H1 (cell line): ENCODE measurements at regions not wholly inside any gene's neighbourhood (a gene's known extent, or its start where the extent isn't known, plus 50 kb on each side); places are given as distances from the start of the nearest gene placed in this dataset.
A peak's percentile ranks its signal among the peaks of the same experiment; 100 is the strongest.

Experiments
- CTCF ChIA-PET: fragments of 300-600 bp; sonication (Branson Sonifier 250); formaldehyde crosslinking; loops from one replicate; lab custom pipeline; 2021; ENCODE audit not compliant: partially characterized antibody; lab: Charles Lee
- POLR2A ChIA-PET: fragments of 300-600 bp; sonication (Branson Sonifier 250); formaldehyde crosslinking; loops from one replicate; lab custom pipeline; 2021; ENCODE audit warnings: inconsistent platforms; ENCODE audit not compliant: partially characterized antibody; lab: Charles Lee
- DNase-seq, 2 experiments: peaks; one replicate each; pipeline versions ENCODE4 v3.0.0 to v3.0.0-alpha.2; 2010 to 2022; ENCODE audit warnings: low spot score in 2 of 2, low read depth in 1 of 2, mixed read lengths in 1 of 2
- FAIRE-seq: peaks from 2 replicates; lab custom pipeline; 2011; peaks lifted over from hg19 to GRCh38; lab: Jason Lieb, UNC
- H2AFZ ChIP-seq: 2 replicates; pipeline ENCODE4 v1.8.1; 2012; ENCODE audit warnings: low read length, inconsistent platforms
- H2AK5ac ChIP-seq: 2 replicates; pipeline ENCODE4 v1.6.1; 2013; ENCODE audit warnings: low read depth, low read length
- H2BK120ac ChIP-seq: replicated peaks from 2 replicates; pipeline ENCODE3; 2013; ENCODE audit warnings: low read depth, low read length, inconsistent platforms
- H2BK12ac ChIP-seq: 2 replicates; pipeline ENCODE4 v1.6.1; 2013; ENCODE audit warnings: low read depth, low read length
- H2BK15ac ChIP-seq: 2 replicates; pipeline ENCODE4 v1.6.1; 2013; ENCODE audit warnings: low read length
- H2BK20ac ChIP-seq: 2 replicates; pipeline ENCODE4 v1.6.1; 2013; ENCODE audit warnings: low read length
- H2BK5ac ChIP-seq: 2 replicates; pipeline ENCODE4 v1.6.1; 2013; ENCODE audit warnings: low read depth, low read length
- H3K14ac ChIP-seq: 2 replicates; pipeline ENCODE4 v1.6.1; 2013; ENCODE audit warnings: inconsistent platforms; ENCODE audit not compliant: insufficient read length
- H3K18ac ChIP-seq: 2 replicates; pipeline ENCODE4 v1.6.1; 2013; ENCODE audit warnings: low read length; ENCODE audit errors: extremely low read depth
- H3K23ac ChIP-seq: 2 replicates; pipeline ENCODE4 v1.6.1; 2013; ENCODE audit warnings: inconsistent platforms; ENCODE audit not compliant: insufficient read length
- H3K23me2 ChIP-seq: 2 replicates; pipeline ENCODE4 v1.6.1; 2013; ENCODE audit warnings: low read depth, low read length
- H3K27ac ChIP-seq: 2 replicates; pipeline ENCODE4 v1.6.1; 2011; ENCODE audit warnings: low read depth, low read length, inconsistent platforms
- H3K27me3 ChIP-seq, 4 experiments: replicated peaks in 1 of 4; 1 replicate in 1 of 4; 2 replicates in 3 of 4; pipeline versions ENCODE4 v1.6.1 to v1.8.1; 2011 to 2013; ENCODE audit warnings: low read length in 3 of 4, mild to moderate bottlenecking in 3 of 4, inconsistent platforms in 2 of 4, mixed read lengths in 2 of 4, moderate library complexity in 1 of 4; ENCODE audit not compliant: control insufficient read depth in 3 of 4, insufficient read depth in 3 of 4; ENCODE audit errors: extremely low read depth in 1 of 4
- H3K36me3 ChIP-seq, 4 experiments: 2 replicates each; pipeline versions ENCODE4 v1.6.1 to v1.8.1; 2011 to 2013; ENCODE audit warnings: mild to moderate bottlenecking in 4 of 4, low read length in 3 of 4, moderate library complexity in 2 of 4, control low read depth in 1 of 4, inconsistent platforms in 1 of 4; ENCODE audit not compliant: insufficient read depth in 4 of 4, control insufficient read depth in 2 of 4
- H3K4ac ChIP-seq: replicated peaks from 2 replicates; pipeline ENCODE3; 2013; ENCODE audit warnings: low read length, low read depth, mixed read lengths, inconsistent platforms; ENCODE audit not compliant: insufficient read length
- H3K4me1 ChIP-seq, 4 experiments: replicated peaks in 1 of 4; 1 replicate in 1 of 4; 2 replicates in 3 of 4; pipeline versions ENCODE4 v1.6.1 to v1.8.1; 2011 to 2013; ENCODE audit warnings: low read length in 3 of 4, inconsistent platforms in 2 of 4, mixed read lengths in 1 of 4; ENCODE audit not compliant: insufficient read depth in 4 of 4, control insufficient read depth in 3 of 4
- H3K4me2 ChIP-seq, 2 experiments: 2 replicates each; pipeline versions ENCODE4 v1.6.1 to v1.8.1; 2011 to 2013; ENCODE audit warnings: low read depth in 2 of 2, low read length in 2 of 2, control low read depth in 1 of 2, inconsistent platforms in 1 of 2, mild to moderate bottlenecking in 1 of 2; ENCODE audit not compliant: insufficient read depth in 1 of 2
- H3K4me3 ChIP-seq, 4 experiments: fragments of 200-600, 300-600 bp in 1 of 4; sonication (generic), shearing (Covaris generic), sonication (Bioruptor Twin) in 1 of 4; 2 replicates each; pipeline versions ENCODE4 v1.5.1 to v1.8.1; 2011 to 2016; ENCODE audit warnings: low read length in 4 of 4, low read depth in 3 of 4, control low read depth in 2 of 4, inconsistent platforms in 2 of 4, mild to moderate bottlenecking in 2 of 4, mixed read lengths in 1 of 4, moderate library complexity in 1 of 4; ENCODE audit not compliant: insufficient read depth in 2 of 4; ENCODE audit errors: extremely low read depth in 1 of 4
- H3K56ac ChIP-seq: replicated peaks from 2 replicates; pipeline ENCODE3; 2013; ENCODE audit warnings: low read depth, mild to moderate bottlenecking, mixed read lengths, low read length, inconsistent platforms; ENCODE audit not compliant: insufficient read length
- H3K79me1 ChIP-seq: 2 replicates; pipeline ENCODE4 v1.6.1; 2013; ENCODE audit warnings: low read depth, low read length, control low read depth
- H3K79me2 ChIP-seq, 2 experiments: 2 replicates each; pipeline versions ENCODE4 v1.6.1 to v1.8.1; 2012 to 2013; ENCODE audit warnings: low read length in 2 of 2, mild to moderate bottlenecking in 2 of 2, inconsistent platforms in 1 of 2; ENCODE audit not compliant: insufficient read depth in 2 of 2, control insufficient read depth in 1 of 2
- H3K9ac ChIP-seq, 4 experiments: replicated peaks in 1 of 4; 1 replicate in 1 of 4; 2 replicates in 3 of 4; pipeline versions ENCODE4 v1.6.1 to v1.8.1; 2011 to 2013; ENCODE audit warnings: low read depth in 3 of 4, low read length in 3 of 4, control low read depth in 2 of 4, mild to moderate bottlenecking in 2 of 4, moderate library complexity in 2 of 4, inconsistent platforms in 1 of 4; ENCODE audit errors: extremely low read depth in 1 of 4
- H3K9me3 ChIP-seq, 2 experiments: 2 replicates each; pipeline versions ENCODE4 v1.6.1 to v1.8.1; 2012 to 2013; ENCODE audit warnings: mild to moderate bottlenecking in 2 of 2, moderate library complexity in 2 of 2, control low read depth in 1 of 2, inconsistent platforms in 1 of 2, low read depth in 1 of 2, low read length in 1 of 2, mixed read lengths in 1 of 2; ENCODE audit not compliant: insufficient read depth in 2 of 2
- H4K20me1 ChIP-seq, 2 experiments: replicated peaks in 1 of 2; 2 replicates each; pipeline versions ENCODE3 to v1.8.1; 2011 to 2013; ENCODE audit warnings: inconsistent platforms in 2 of 2, low read length in 2 of 2, mild to moderate bottlenecking in 1 of 2; ENCODE audit not compliant: insufficient read depth in 2 of 2, control insufficient read depth in 1 of 2
- H4K5ac ChIP-seq: 2 replicates; pipeline ENCODE4 v1.6.1; 2013; ENCODE audit warnings: low read length, low read depth, mixed read lengths, inconsistent platforms; ENCODE audit not compliant: insufficient read length
- H4K8ac ChIP-seq: 2 replicates; pipeline ENCODE4 v1.8.0; 2013; ENCODE audit warnings: mild to moderate bottlenecking, moderate library complexity, low read length, inconsistent platforms; ENCODE audit not compliant: insufficient read depth; ENCODE audit errors: extremely low read depth
- H4K91ac ChIP-seq: replicated peaks from 2 replicates; pipeline ENCODE3; 2013; ENCODE audit warnings: low read length, mixed read lengths, inconsistent platforms; ENCODE audit not compliant: insufficient read length
- ASH2L ChIP-seq: fragments of 200-600, 300-600 bp; sonication (generic); IDR thresholded peaks from one replicate; pipeline ENCODE4 v1.7.1; 2017; ENCODE audit warnings: low read length
- ATF2 ChIP-seq: IDR thresholded peaks from 2 replicates; pipeline ENCODE4 v1.6.1; 2012; ENCODE audit warnings: low read length, inconsistent platforms
- CBX5 ChIP-seq: fragments of 300-800, 300-1000 bp; sonication (generic); IDR thresholded peaks from 2 replicates; pipeline ENCODE4 v1.7.1; 2016; ENCODE audit warnings: antibody characterized with exemption, low read length, low read depth
- CTBP2 ChIP-seq: IDR thresholded peaks from 2 replicates; pipeline ENCODE4 v1.7.0; 2011; ENCODE audit warnings: borderline replicate concordance, mild to moderate bottlenecking, moderate library complexity, mixed read lengths, low read length; ENCODE audit not compliant: insufficient read depth, insufficient read length
- RFX5 ChIP-seq: IDR thresholded peaks from 2 replicates; pipeline ENCODE4 v1.6.1; 2011; ENCODE audit warnings: low read depth, low read length, improper control_type of control experiment, borderline replicate concordance
- RNF2 ChIP-seq: fragments of 200-900, 300-1000 bp; sonication (generic); IDR thresholded peaks from 2 replicates; pipeline ENCODE4 v1.7.1; 2016; ENCODE audit warnings: borderline replicate concordance, low read depth, mild to moderate bottlenecking, antibody characterized with exemption, low read length; ENCODE audit not compliant: poor library complexity, severe bottlenecking; ENCODE audit errors: missing control alignments
- SIRT6 ChIP-seq: IDR thresholded peaks from one replicate; pipeline ENCODE4 v1.7.1; 2012; ENCODE audit warnings: low read length, inconsistent platforms
- SUZ12 ChIP-seq: fragments of 200-600 bp; sonication (generic); IDR thresholded peaks from 2 replicates; pipeline ENCODE4 v1.6.1; 2012; ENCODE audit warnings: mild to moderate bottlenecking, inconsistent platforms, low read length, moderate library complexity, mixed read lengths
- TAF7 ChIP-seq: optimal IDR thresholded peaks from 2 replicates; pipeline ENCODE3; 2011; ENCODE audit warnings: low read depth, mild to moderate bottlenecking, inconsistent platforms, low read length, moderate library complexity, borderline replicate concordance
- TCF12 ChIP-seq: IDR thresholded peaks from 2 replicates; pipeline ENCODE4 v1.6.1; 2011; ENCODE audit warnings: low read depth, mild to moderate bottlenecking, low read length
- TEAD4 ChIP-seq: IDR thresholded peaks from 2 replicates; pipeline ENCODE4 v1.6.1; 2012; ENCODE audit warnings: low read depth, low read length, inconsistent platforms, mixed read lengths
- WGBS, 2 experiments: shearing (Covaris generic) in 1 of 2; methylation state at CpG; one replicate each; pipeline versions ENCODE4 v1.1.6 to v1.1.7; 2013 to 2015; ENCODE audit warnings: low lambda C conversion rate in 2 of 2, mixed read lengths in 2 of 2, inconsistent platforms in 1 of 2, low coverage in 1 of 2, missing lambda C conversion rate in 1 of 2; ENCODE audit not compliant: insufficient replicate concordance in 2 of 2, insufficient coverage in 1 of 2, insufficient read length in 1 of 2; ENCODE audit errors: extremely low coverage in 1 of 2, missing lambda C conversion rate in 1 of 2; 5-methylcytosine and 5-hydroxymethylcytosine counted together

- H4K91ac ChIP-seq: no peak overlapping the region
- no peak overlapping the region for H3K4ac ChIP-seq
- H4K5ac ChIP-seq: no peak overlapping the region
- H4K20me1 ChIP-seq: no peaks in the 10 kb centered on the region
- H2BK12ac ChIP-seq: no peak overlapping the region
- no peaks in the 10 kb centered on the region for H3K23me2 ChIP-seq
- CTCF ChIA-PET: interaction anchor here (0.7 to 21.6 kb wide), 29 partner anchors 10 to 467 kb away, joined by 3 to 807 read pairs (median 9); partner anchors contain the start of gene ARHGAP29
- H4K8ac ChIP-seq: no peak overlapping the region
- WGBS, 2 experiments: 92% methylated on average over 4 of the region's 4 CpGs; no CpG with 5 or more reads in 1 of the 2 experiments
- H3K4me3 ChIP-seq: no peak overlapping the region
- H2BK20ac ChIP-seq: no peak overlapping the region
- H2AK5ac ChIP-seq: no peak overlapping the region
- POLR2A ChIA-PET: no interaction called here
- H3K36me3 ChIP-seq: no peaks in the 10 kb centered on the region
- DNase-seq: no peak
- H3K23ac ChIP-seq: no peak overlapping the region
- TF ChIP-seq RNF2 (no peak), TAF7 (no peak), RFX5 (no peak), ASH2L (no peak), TEAD4 (no peak), SUZ12 (no peak), CTBP2 (no peak), ATF2 (no peak), TCF12 (no peak), SIRT6 (no peak), CBX5 (no peak)
- H2BK5ac ChIP-seq: no peak overlapping the region
- H3K27ac ChIP-seq: no peak overlapping the region
- no peak overlapping the region for H3K9ac ChIP-seq
- 0 out of 2 replicates have a peak overlapping the region, but pooled peaks have one; percentile 14 for H2BK15ac ChIP-seq
- no peaks in the 10 kb centered on the region for H3K27me3 ChIP-seq
- H3K4me2 ChIP-seq: no peak overlapping the region
- H3K56ac ChIP-seq: no peak overlapping the region
- H3K9me3 ChIP-seq: no peaks in the 10 kb centered on the region
- no peak overlapping the region for H3K18ac ChIP-seq
- no peak for FAIRE-seq
- no peak overlapping the region for H2AFZ ChIP-seq
- no peaks in the 10 kb centered on the region for H3K79me2 ChIP-seq
- H3K4me1 ChIP-seq: peaks cover 0 to 7% (median 0%) of the 10 kb centered on the region in 4 experiments; a peak in 1 of 7 replicates
- no peaks in the 10 kb centered on the region for H3K79me1 ChIP-seq
- H3K14ac ChIP-seq: no peak overlapping the region
- H2BK120ac ChIP-seq: no peak overlapping the region
Measured at GRCh38 chr1:94336991-94337390, 81.2 kb upstream of the ABCD3 start.
